Ammon's horn (tissue), 1 donor: ENCODE measurements at regions not wholly inside any gene's neighbourhood (a gene's known extent, or its start where the extent isn't known, plus 50 kb on each side); places are given as distances from the start of the nearest gene placed in this dataset.
A peak's percentile ranks its signal among the peaks of the same experiment; 100 is the strongest.

ENCODE experiments used
- DNase-seq: peaks from one replicate; pipeline ENCODE4 v3.0.0-alpha.2; 2016; ENCODE audit warnings: low spot score

GRCh38 chr4:38598489-38598888 is 65.5 kb upstream of the KLF3 start:
- no peak for DNase-seq

DNA sequence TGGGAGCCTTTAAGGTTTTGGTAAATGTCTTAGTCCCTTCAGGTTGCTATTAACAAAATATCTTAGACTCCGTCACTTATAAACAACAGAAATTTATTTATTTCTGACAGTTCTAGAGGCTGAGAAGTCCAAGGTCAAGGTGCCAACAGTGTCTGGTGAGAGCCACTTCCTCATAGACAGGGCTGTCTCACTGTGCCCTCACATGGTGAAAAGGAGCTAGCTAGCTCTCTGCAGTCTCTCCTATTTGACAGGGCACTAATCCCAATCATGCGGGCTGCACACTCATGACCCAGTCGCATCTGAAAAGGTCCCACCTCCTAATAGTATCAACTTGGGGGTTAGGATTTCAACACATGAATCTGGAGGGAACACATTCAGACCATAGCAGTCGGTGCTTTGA is 63.4 kb upstream of the KLF3 start:
- DNase-seq, result no peak

DNA sequence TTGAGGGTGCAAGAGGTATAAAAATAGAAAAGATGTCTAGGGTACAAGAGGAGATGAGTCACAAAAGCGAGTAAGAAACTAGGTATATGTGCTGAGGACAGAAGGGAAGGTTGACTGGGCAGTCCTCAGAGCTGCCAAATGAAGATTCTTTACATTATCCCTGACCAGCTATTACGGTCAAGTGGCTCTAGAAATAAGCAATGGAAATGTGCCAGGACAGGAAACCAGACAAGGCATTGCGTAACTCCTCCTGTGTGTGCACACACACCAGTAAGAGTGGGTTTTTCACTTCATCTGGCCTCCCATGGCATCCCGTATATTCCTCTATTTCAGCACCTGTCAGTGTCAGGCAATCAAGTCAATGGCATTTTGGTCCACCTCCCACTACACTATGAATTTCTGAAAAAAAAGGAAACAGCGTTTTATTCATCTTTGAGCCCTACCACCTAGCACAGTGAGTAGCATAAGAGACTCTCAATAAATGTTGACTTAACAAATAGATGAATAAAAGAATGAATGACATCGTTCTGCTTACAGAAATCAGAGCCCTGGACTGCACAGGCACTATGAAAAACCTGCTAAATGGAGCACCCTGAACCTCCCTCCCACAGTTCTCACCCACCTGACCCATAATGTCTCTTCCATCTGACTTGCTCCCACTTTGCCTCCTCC is 62.6 kb upstream of the KLF3 start:
- peak; percentile 48 for DNase-seq

DNA sequence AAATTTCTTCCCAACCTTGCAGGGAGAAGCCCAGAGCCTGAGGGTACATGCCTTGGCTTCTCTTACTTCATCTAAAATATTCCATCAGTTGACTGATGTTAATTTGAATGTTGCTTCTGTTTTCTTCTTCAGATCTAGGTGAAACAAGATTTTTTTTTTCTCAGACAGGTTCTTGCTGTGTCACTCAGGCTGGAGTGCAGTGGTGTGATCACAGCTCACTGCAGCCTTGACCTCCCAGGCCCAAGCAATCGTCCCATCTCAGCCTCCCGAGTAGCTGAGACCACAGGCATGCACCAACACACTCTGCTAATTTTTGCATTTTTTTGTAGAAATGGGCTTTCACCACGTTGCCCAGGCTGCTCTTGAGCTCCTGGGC is 62.1 kb upstream of the KLF3 start:
- no peak for DNase-seq

DNA sequence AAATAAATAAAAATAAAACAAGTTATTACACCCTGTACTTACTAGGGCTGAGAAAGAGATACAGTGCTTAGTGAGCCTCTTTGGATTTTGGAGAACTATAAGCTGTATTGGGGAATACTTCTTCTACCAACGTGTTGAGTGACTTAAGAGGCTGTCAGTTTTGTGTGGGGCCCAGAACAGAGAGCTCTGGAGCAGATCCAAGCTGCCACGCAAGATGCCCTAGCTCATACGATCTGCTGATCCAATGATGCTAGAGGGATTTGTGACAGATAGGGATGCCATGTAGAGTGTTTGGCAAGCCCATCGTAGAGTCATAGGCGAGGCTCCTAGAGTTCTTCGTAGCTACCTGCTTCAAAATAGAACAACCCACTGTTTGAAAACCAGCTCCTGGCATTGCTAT is 60.3 kb upstream of the KLF3 start:
- DNase-seq, result no peak

GRCh38 chr4:38605181-38605752 is 58.7 kb upstream of the KLF3 start:
- no peak for DNase-seq

GRCh38 chr4:38605753-38606586 is 58.0 kb upstream of the KLF3 start:
- no peak for DNase-seq

DNA sequence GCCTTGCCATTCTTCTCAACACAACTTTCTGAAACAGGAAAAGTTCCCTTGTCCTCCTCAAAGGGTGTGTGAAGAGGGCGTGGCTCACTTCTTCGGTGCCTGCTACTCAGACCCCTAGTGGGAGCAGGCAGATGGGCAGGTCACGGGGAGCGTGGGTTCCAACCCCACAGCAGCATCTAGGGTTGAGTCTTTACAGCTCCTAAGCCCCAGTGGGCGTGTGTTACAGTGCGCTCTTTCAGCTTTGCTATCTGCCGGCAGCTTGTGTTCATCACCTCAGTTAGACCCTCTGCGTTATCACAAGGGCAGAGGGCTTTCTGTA is 57.5 kb upstream of the KLF3 start:
- no peak for DNase-seq

- DNase-seq, result no peak
Observed at GRCh38 chr4:38609614-38610013, 54.4 kb upstream of the KLF3 start.

DNA sequence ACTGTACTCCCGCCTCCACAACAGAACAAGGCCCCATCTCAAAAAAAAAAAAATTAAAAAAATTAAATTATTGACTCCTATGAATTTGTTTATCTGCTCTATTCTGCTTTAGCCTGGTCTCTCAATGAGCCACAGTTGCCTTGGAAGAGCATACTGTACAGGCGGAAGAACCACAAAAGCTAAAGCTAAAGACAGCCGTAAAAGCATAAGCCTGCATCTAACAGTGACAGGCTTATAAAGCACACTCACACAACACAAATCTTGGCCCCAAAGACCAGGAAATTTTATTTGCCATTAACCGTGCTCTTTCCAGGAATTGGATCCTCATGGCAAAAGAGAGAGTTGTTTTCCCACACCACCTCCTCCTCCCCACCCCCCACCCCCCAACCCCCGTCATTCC is 53.5 kb upstream of the KLF3 start:
- DNase-seq, result peak; percentile 15

DNA sequence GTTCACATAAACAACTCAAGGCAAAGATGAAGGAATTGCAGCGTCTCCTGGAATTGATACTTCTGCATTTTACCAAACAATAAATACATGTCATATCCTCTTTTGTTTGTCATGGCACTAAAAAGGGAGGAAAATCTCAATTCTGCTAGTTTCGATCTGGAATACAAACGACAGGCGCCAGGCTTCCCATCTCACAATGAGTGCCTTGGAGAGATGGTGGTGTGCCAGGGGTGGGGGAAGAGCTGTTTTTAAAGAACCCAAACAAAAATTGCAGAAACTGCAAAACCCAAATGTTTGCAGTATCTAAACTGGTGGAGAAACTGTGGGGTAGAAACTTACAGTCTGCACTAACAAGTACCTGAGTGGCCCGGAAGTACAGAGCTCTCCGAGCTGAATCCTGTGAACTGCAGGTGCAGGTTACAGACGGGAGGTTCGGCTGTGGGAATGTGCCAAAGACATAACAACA is 53.0 kb upstream of the KLF3 start:
- DNase-seq, result peak; percentile 57

DNA sequence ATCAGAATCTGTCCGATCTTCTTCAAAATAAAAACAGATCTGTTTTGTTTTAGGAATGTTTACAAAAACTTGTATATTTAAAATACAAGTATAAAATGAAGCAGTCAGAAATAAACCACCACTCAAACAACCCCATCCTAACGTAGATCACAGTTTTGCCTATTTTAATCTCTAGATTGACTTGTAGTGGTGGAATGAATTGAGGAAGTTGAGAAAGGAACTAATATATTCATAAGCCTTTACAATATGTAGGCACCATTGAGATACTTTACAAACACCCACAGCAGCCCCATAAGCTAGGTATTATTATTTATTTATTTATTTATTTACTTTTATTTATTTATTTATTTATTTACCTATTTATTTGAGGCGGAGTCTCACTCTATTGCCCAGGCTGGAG is 52.3 kb upstream of the KLF3 start:
- DNase-seq, result no peak

DNA sequence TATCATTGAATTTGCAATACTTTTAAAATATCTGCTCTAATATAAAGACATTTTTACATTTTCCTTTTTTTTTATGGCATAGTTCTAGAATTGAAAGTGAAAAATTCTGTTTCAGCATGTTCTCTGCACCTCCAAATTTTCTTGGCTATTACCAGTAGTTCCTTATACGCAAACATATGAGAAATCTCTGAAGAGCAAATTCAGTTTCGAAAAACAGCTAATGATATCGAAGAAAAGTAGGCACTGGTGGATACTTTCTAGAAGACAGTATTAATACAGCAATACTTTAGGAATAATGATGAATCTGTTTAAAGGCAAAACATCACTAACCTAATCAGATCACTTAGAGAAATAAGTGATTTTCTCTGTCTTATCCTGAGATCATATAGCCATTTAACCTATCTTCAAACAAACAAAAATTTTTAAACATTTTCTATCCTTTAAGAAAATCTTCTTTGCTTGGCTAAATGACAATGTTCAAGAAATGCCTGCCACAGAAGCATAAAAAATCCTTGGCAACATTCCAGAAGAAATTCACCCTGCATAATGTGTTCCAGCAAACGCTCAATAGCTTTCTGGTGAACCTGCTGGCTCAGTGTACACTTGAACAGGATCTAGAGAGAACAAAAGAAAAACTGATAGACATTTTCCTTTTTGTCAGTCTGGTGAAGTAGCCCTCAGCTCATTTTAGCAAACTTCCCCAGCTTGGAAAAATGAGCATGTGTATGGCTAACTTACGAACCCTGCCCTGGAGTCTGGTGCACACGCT is 51.2 kb upstream of the KLF3 start:
- DNase-seq, result peak; percentile 13
